GM23338 (cell line): ENCODE measurements at regions not wholly inside any gene's neighbourhood (a gene's known extent, or its start where the extent isn't known, plus 50 kb on each side); places are given as distances from the start of the nearest gene placed in this dataset.

Experiments used
- ATAC-seq: fragments of 200-7000 bp; cut with Tn5 transposase; 3 replicates; pipeline ENCODE4 v1.9.1; 2020
- DNase-seq: peaks from one replicate; pipeline ENCODE4 v3.0.0-alpha.2; 2015; ENCODE audit warnings: low spot score
- H2AFZ ChIP-seq: fragments of 200-600 bp; sonication (generic); 2 replicates; pipeline ENCODE4 v1.8.0; 2016; ENCODE audit warnings: antibody characterized with exemption, mild to moderate bottlenecking, moderate library complexity
- H3F3A ChIP-seq: fragments of 200-600 bp; sonication (generic); replicated peaks from 2 replicates; pipeline ENCODE4 v1.8.0; 2017; ENCODE audit warnings: antibody characterized with exemption, mixed run types, low read depth
- H3K27ac ChIP-seq: fragments of 200-600 bp; sonication (generic); 2 replicates; pipeline ENCODE4 v1.6.1; 2016; ENCODE audit warnings: low read depth
- H3K27me3 ChIP-seq: fragments of 200-600 bp; sonication (generic); 2 replicates; pipeline ENCODE4 v1.8.0; 2016; ENCODE audit warnings: mild to moderate bottlenecking, mixed run types, moderate library complexity; ENCODE audit not compliant: insufficient read depth
- H3K36me3 ChIP-seq: fragments of 200-600 bp; sonication (generic); 2 replicates; pipeline ENCODE4 v1.8.0; 2016; ENCODE audit warnings: mild to moderate bottlenecking; ENCODE audit not compliant: insufficient read depth
- H3K4me1 ChIP-seq: fragments of 200-600 bp; sonication (generic); 2 replicates; pipeline ENCODE4 v1.8.0; 2016; ENCODE audit warnings: mild to moderate bottlenecking, moderate library complexity; ENCODE audit not compliant: insufficient read depth
- H3K4me2 ChIP-seq: fragments of 200-600 bp; sonication (generic); 2 replicates; pipeline ENCODE4 v1.7.1; 2017; ENCODE audit warnings: mixed run types
- H3K4me3 ChIP-seq: fragments of 200-600 bp; sonication (generic); 2 replicates; pipeline ENCODE4 v1.6.1; 2016; ENCODE audit warnings: mixed run types
- H3K79me2 ChIP-seq: fragments of 200-600 bp; sonication (generic); replicated peaks from 2 replicates; pipeline ENCODE4 v1.8.0; 2017; ENCODE audit warnings: mild to moderate bottlenecking; ENCODE audit not compliant: insufficient read depth
- H3K9me2 ChIP-seq: fragments of 200-600 bp; sonication (generic); 2 replicates; pipeline ENCODE4 v1.8.0; 2017; ENCODE audit not compliant: insufficient read depth
- H4K20me1 ChIP-seq: fragments of 200-600 bp; sonication (generic); replicated peaks from 2 replicates; pipeline ENCODE4 v1.8.0; 2017; ENCODE audit warnings: mild to moderate bottlenecking; ENCODE audit not compliant: insufficient read depth
- H3K27ac Mint-ChIP-seq: 2 replicates; pipeline ENCODE4 v1.8.0; 2020; ENCODE audit warnings: inconsistent platforms, mild to moderate bottlenecking, moderate library complexity, mixed read lengths
- H3K27me3 Mint-ChIP-seq: 3 replicates; pipeline ENCODE4 v1.8.0; 2022; ENCODE audit warnings: low read depth, mild to moderate bottlenecking, moderate library complexity, mixed read lengths, inconsistent platforms; ENCODE audit not compliant: insufficient read depth, poor library complexity
- H3K36me3 Mint-ChIP-seq: 3 replicates; pipeline ENCODE4 v1.8.0; 2021; ENCODE audit warnings: low read depth, mild to moderate bottlenecking, inconsistent platforms, moderate library complexity, mixed read lengths
- H3K4me1 Mint-ChIP-seq: 3 replicates; pipeline ENCODE4 v1.8.0; 2020; ENCODE audit warnings: mild to moderate bottlenecking, inconsistent platforms, mixed read lengths
- H3K4me3 Mint-ChIP-seq: 3 replicates; pipeline ENCODE4 v1.8.0; 2021; ENCODE audit warnings: moderate library complexity, mild to moderate bottlenecking, inconsistent platforms, mixed read lengths
- H3K9me3 Mint-ChIP-seq: 3 replicates; pipeline ENCODE4 v1.8.0; 2020; ENCODE audit warnings: moderate library complexity, mild to moderate bottlenecking, inconsistent platforms, mixed read lengths
- CREB1 ChIP-seq: fragments of 250-450 bp; sonication (Bioruptor Pico); IDR thresholded peaks from 2 replicates; pipeline ENCODE4 v1.5.0; 2020; ENCODE audit warnings: low read depth, mild to moderate bottlenecking, moderate library complexity
- EZH2phosphoT487 ChIP-seq: fragments of 200-600 bp; sonication (generic); IDR thresholded peaks from one replicate; pipeline ENCODE4 v1.8.1; 2018; ENCODE audit warnings: antibody characterized with exemption; ENCODE audit not compliant: unreplicated experiment
- POLR2AphosphoS5 ChIP-seq: IDR thresholded peaks from 2 replicates; pipeline ENCODE4 v1.6.1; 2016; ENCODE audit warnings: antibody characterized with exemption, low read depth
- STAT1 ChIP-seq: IDR thresholded peaks from one replicate; pipeline ENCODE4 v1.6.1; 2016; ENCODE audit warnings: antibody characterized with exemption; ENCODE audit not compliant: unreplicated experiment
- ZNF331 ChIP-seq: fragments of 250-450 bp; sonication (Bioruptor Pico); IDR thresholded peaks from 2 replicates; pipeline ENCODE4 v1.5.0; 2020; ENCODE audit warnings: low read depth, mild to moderate bottlenecking, moderate library complexity
- TF ChIP-seq, protein P1 (sequence below): IDR thresholded peaks from one replicate; pipeline ENCODE4 v1.6.1; 2018; ENCODE audit warnings: antibody characterized with exemption; ENCODE audit not compliant: unreplicated experiment
- TF ChIP-seq, protein P2 (sequence below): fragments of 250-450 bp; sonication (Bioruptor Pico); IDR thresholded peaks from 2 replicates; pipeline ENCODE4 v1.5.0; 2020; ENCODE audit warnings: mild to moderate bottlenecking, moderate library complexity

DNA sequence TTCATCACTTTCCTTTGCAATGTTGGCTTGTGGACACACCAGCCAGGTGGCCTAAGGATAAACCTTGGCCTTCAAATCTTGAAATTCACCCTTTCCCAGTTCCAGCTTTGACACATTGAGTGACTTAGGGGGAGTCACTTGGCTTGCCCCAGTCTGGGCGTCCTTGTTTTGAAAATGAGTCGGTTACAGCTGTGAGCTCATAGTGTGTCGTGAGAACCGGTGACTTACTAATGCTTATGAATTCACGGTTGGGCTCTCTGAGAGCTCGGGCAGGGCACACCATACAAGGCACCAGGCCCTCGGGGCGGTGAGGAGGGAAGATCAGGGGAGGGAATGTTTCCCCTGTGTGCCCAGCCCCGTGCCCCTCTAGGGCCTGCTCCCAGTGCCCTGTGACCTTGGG is 126.9 kb upstream of the TMPRSS2 start:
- H3K4me2 ChIP-seq, result no peak overlapping the region
- Mint-ChIP-seq H3K27ac (no peak overlapping the region), H3K9me3 (peaks cover 7% of the 10 kb centered on the region), H3K36me3 (peaks cover 3% of the 10 kb centered on the region; the same call in 2 of the 3 replicates), H3K4me3 (no peak overlapping the region), H3K4me1 (no peaks in the 10 kb centered on the region; the same call in 1 of the 3 replicates), H3K27me3 (peaks cover 5% of the 10 kb centered on the region)
- H3K4me3 ChIP-seq, result no peak overlapping the region
- peaks cover 18% of the 10 kb centered on the region for H3K9me2 ChIP-seq
- no peak for TF ChIP-seq STAT1
- H3K27ac ChIP-seq, result no peak overlapping the region
- no peaks in the 10 kb centered on the region for H3K27me3 ChIP-seq
- H4K20me1 ChIP-seq, result no peaks in the 10 kb centered on the region
- no peaks in the 10 kb centered on the region for H3F3A ChIP-seq
- ATAC-seq (no peak), DNase-seq (no peak)
- H3K79me2 ChIP-seq, result no peaks in the 10 kb centered on the region
- H2AFZ ChIP-seq, result no peak overlapping the region
- no peaks in the 10 kb centered on the region for H3K36me3 ChIP-seq
- no peaks in the 10 kb centered on the region for H3K4me1 ChIP-seq

DNA sequence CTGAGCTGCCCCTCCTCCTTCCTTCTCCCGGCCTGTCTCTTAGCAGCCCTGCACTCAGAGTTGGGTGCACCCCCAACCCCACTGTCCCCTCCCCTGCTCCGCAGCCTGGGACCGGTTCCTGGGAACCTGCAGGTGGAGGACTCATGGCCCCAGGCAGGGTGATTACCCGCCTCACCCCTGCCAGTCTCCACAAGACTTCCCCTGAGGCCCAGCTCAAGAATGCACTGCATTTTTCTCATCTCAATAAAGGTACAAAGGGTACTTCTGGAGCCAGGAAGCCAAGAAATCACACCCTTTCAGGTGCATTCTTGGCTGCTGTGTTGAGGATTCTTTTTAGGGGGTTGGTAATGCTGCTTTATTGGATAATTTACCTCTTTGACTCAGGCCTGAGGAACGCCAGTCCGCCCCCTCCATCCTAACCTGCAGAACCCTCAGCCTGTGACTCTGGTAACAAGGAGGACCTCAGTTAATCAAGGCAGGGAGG is 126.3 kb upstream of the TMPRSS2 start:
- Histone ChIP-seq H4K20me1 (no peaks in the 10 kb centered on the region), H3K27ac (no peak overlapping the region), H3K4me1 (no peaks in the 10 kb centered on the region), H2AFZ (no peak overlapping the region), H3K4me3 (no peak overlapping the region), H3K4me2 (no peak overlapping the region), H3K27me3 (no peaks in the 10 kb centered on the region), H3K79me2 (no peaks in the 10 kb centered on the region), H3F3A (no peaks in the 10 kb centered on the region), H3K9me2 (peaks cover 18% of the 10 kb centered on the region), H3K36me3 (no peaks in the 10 kb centered on the region)
- DNase-seq, result peak; percentile 26
- H3K9me3 Mint-ChIP-seq, result peaks cover 7% of the 10 kb centered on the region
- no peak overlapping the region for H3K4me3 Mint-ChIP-seq
- H3K27ac Mint-ChIP-seq, result no peak overlapping the region
- H3K27me3 Mint-ChIP-seq, result peaks cover 3% of the 10 kb centered on the region
- TF ChIP-seq ZNF331 (CRISPR knock-in tag), result no peak
- TF ChIP-seq, protein P1, sequence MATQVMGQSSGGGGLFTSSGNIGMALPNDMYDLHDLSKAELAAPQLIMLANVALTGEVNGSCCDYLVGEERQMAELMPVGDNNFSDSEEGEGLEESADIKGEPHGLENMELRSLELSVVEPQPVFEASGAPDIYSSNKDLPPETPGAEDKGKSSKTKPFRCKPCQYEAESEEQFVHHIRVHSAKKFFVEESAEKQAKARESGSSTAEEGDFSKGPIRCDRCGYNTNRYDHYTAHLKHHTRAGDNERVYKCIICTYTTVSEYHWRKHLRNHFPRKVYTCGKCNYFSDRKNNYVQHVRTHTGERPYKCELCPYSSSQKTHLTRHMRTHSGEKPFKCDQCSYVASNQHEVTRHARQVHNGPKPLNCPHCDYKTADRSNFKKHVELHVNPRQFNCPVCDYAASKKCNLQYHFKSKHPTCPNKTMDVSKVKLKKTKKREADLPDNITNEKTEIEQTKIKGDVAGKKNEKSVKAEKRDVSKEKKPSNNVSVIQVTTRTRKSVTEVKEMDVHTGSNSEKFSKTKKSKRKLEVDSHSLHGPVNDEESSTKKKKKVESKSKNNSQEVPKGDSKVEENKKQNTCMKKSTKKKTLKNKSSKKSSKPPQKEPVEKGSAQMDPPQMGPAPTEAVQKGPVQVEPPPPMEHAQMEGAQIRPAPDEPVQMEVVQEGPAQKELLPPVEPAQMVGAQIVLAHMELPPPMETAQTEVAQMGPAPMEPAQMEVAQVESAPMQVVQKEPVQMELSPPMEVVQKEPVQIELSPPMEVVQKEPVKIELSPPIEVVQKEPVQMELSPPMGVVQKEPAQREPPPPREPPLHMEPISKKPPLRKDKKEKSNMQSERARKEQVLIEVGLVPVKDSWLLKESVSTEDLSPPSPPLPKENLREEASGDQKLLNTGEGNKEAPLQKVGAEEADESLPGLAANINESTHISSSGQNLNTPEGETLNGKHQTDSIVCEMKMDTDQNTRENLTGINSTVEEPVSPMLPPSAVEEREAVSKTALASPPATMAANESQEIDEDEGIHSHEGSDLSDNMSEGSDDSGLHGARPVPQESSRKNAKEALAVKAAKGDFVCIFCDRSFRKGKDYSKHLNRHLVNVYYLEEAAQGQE, result no peak
- no peak for ATAC-seq
- peaks cover 3% of the 10 kb centered on the region; the same call in 2 of the 3 replicates for H3K36me3 Mint-ChIP-seq
- no peaks in the 10 kb centered on the region; the same call in 1 of the 3 replicates for H3K4me1 Mint-ChIP-seq

DNA sequence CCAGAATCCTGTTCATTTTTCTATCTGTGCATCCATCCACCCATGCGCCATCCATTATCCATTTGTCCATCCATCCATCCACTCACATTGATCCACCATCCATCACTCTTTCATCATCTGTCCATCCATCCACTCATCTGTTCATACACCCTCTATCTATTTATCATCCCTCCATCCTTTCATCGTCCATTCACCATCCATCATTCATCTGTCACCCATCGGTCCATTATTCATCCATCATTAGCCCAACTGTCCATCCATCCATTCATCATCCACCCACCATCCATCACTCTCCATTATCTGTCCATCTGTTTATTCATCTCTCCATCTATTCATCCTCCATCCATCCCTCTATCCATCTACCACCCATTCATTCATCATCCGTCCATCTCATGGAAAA is 125.7 kb upstream of the TMPRSS2 start:
- H3K9me2 ChIP-seq, result peaks cover 18% of the 10 kb centered on the region
- no peaks in the 10 kb centered on the region for H3K27me3 Mint-ChIP-seq

More for the DNA sequence above, 125.7 kb upstream of the TMPRSS2 start:
- Histone ChIP-seq H4K20me1 (no peaks in the 10 kb centered on the region), H3K27me3 (no peaks in the 10 kb centered on the region), H3F3A (no peaks in the 10 kb centered on the region), H3K79me2 (no peaks in the 10 kb centered on the region), H3K4me3 (no peak overlapping the region), H3K27ac (no peak overlapping the region), H3K4me1 (no peaks in the 10 kb centered on the region), H2AFZ (no peak overlapping the region), H3K4me2 (no peak overlapping the region), H3K36me3 (no peaks in the 10 kb centered on the region)
- peaks cover 7% of the 10 kb centered on the region for H3K9me3 Mint-ChIP-seq
- H3K4me3 Mint-ChIP-seq, result no peak overlapping the region
- peaks cover 3% of the 10 kb centered on the region; the same call in 2 of the 3 replicates for H3K36me3 Mint-ChIP-seq
- H3K27ac Mint-ChIP-seq, result no peak overlapping the region
- H3K4me1 Mint-ChIP-seq, result no peaks in the 10 kb centered on the region; the same call in 1 of the 3 replicates
- TF ChIP-seq CREB1 (CRISPR knock-in tag) (no peak), EZH2phosphoT487 (no peak), POLR2AphosphoS5 (no peak)
- TF ChIP-seq, protein P2, sequence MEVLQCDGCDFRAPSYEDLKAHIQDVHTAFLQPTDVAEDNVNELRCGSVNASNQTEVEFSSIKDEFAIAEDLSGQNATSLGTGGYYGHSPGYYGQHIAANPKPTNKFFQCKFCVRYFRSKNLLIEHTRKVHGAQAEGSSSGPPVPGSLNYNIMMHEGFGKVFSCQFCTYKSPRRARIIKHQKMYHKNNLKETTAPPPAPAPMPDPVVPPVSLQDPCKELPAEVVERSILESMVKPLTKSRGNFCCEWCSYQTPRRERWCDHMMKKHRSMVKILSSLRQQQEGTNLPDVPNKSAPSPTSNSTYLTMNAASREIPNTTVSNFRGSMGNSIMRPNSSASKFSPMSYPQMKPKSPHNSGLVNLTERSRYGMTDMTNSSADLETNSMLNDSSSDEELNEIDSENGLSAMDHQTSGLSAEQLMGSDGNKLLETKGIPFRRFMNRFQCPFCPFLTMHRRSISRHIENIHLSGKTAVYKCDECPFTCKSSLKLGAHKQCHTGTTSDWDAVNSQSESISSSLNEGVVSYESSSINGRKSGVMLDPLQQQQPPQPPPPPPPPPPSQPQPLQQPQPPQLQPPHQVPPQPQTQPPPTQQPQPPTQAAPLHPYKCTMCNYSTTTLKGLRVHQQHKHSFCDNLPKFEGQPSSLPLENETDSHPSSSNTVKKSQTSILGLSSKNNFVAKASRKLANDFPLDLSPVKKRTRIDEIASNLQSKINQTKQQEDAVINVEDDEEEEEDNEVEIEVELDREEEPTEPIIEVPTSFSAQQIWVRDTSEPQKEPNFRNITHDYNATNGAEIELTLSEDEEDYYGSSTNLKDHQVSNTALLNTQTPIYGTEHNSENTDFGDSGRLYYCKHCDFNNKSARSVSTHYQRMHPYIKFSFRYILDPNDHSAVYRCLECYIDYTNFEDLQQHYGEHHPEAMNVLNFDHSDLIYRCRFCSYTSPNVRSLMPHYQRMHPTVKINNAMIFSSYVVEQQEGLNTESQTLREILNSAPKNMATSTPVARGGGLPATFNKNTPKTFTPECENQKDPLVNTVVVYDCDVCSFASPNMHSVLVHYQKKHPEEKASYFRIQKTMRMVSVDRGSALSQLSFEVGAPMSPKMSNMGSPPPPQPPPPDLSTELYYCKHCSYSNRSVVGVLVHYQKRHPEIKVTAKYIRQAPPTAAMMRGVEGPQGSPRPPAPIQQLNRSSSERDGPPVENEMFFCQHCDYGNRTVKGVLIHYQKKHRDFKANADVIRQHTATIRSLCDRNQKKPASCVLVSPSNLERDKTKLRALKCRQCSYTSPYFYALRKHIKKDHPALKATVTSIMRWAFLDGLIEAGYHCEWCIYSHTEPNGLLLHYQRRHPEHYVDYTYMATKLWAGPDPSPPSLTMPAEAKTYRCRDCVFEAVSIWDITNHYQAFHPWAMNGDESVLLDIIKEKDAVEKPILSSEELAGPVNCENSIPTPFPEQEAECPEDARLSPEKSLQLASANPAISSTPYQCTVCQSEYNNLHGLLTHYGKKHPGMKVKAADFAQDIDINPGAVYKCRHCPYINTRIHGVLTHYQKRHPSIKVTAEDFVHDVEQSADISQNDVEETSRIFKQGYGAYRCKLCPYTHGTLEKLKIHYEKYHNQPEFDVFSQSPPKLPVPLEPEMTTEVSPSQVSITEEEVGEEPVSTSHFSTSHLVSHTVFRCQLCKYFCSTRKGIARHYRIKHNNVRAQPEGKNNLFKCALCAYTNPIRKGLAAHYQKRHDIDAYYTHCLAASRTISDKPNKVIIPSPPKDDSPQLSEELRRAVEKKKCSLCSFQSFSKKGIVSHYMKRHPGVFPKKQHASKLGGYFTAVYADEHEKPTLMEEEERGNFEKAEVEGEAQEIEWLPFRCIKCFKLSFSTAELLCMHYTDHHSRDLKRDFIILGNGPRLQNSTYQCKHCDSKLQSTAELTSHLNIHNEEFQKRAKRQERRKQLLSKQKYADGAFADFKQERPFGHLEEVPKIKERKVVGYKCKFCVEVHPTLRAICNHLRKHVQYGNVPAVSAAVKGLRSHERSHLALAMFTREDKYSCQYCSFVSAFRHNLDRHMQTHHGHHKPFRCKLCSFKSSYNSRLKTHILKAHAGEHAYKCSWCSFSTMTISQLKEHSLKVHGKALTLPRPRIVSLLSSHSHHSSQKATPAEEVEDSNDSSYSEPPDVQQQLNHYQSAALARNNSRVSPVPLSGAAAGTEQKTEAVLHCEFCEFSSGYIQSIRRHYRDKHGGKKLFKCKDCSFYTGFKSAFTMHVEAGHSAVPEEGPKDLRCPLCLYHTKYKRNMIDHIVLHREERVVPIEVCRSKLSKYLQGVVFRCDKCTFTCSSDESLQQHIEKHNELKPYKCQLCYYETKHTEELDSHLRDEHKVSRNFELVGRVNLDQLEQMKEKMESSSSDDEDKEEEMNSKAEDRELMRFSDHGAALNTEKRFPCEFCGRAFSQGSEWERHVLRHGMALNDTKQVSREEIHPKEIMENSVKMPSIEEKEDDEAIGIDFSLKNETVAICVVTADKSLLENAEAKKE, result no peak
- DNase-seq, result no peak
- no peak for ATAC-seq
